ENCODE measurements at regions not wholly inside any gene's neighbourhood (a gene's known extent, or its start where the extent isn't known, plus 50 kb on each side); places are given as distances from the start of the nearest gene placed in this dataset.
"Not testable (repeated sequence)": the region's sequence is repeated elsewhere in the genome, so short reads cannot be mapped to it uniquely, and the experiment has no call there.

GRCh38 chr5:71398400-71398799 lies 57.1 kb upstream of the BDP1 start:
- H4K20me1 ChIP-seq (ENCODE audit: insufficient read depth); H3K9me2 ChIP-seq (ENCODE audit: insufficient read depth); H3K36me3 ChIP-seq (ENCODE audit: control insufficient read depth in 1 of 2, insufficient read depth in 2 of 2, low read length in 2 of 2); H2AFZ ChIP-seq (ENCODE audit: low read depth, low read length, poor library complexity, severe bottlenecking); POLR2A ChIA-PET; intact Hi-C loops (cut with micrococcal nuclease); H3K27me3 ChIP-seq (ENCODE audit: insufficient read depth, low read length); DNase-seq (ENCODE audit: low read depth, low spot score); H3K9me3 ChIP-seq (ENCODE audit: control insufficient read depth in 1 of 2, insufficient read depth in 1 of 2, low read depth in 1 of 2, low read length in 2 of 2); ATAC-seq; H3K79me2 ChIP-seq (ENCODE audit: insufficient read depth, low read length); H3K4me2 ChIP-seq (ENCODE audit: low read length); H3K27ac ChIP-seq (ENCODE audit: low read depth, low read length); H3K4me1 ChIP-seq (ENCODE audit: control insufficient read depth in 1 of 2, insufficient read depth in 2 of 2, low read length in 2 of 2); H3K9ac ChIP-seq (ENCODE audit: low read length); RAD21 ChIA-PET (ENCODE audit: low non-redundant PET in 1 of 2, low total read pairs in 2 of 2, uncharacterized antibody in 2 of 2, unreplicated experiment in 2 of 2); H3K4me3 ChIP-seq (replicated peaks in 1 of 2; ENCODE audit: low read depth in 1 of 2, low read length in 2 of 2); BruUV-seq (replicated peaks); CTCF ChIA-PET: not testable (repeated sequence)

- H3K9me3 ChIP-seq (ENCODE audit: control insufficient read depth in 1 of 2, insufficient read depth in 1 of 2, low read depth in 1 of 2, low read length in 2 of 2); H3K4me1 ChIP-seq (ENCODE audit: control insufficient read depth in 1 of 2, insufficient read depth in 2 of 2, low read length in 2 of 2); intact Hi-C loops (cut with micrococcal nuclease); BruUV-seq (replicated peaks); H4K20me1 ChIP-seq (ENCODE audit: insufficient read depth); CTCF ChIA-PET; H3K27me3 ChIP-seq (ENCODE audit: insufficient read depth, low read length); POLR2A ChIA-PET; DNase-seq (ENCODE audit: low read depth, low spot score); H3K9me2 ChIP-seq (ENCODE audit: insufficient read depth); H3K36me3 ChIP-seq (ENCODE audit: control insufficient read depth in 1 of 2, insufficient read depth in 2 of 2, low read length in 2 of 2); H3K79me2 ChIP-seq (ENCODE audit: insufficient read depth, low read length); H3K9ac ChIP-seq (ENCODE audit: low read length); RAD21 ChIA-PET (ENCODE audit: low non-redundant PET in 1 of 2, low total read pairs in 2 of 2, uncharacterized antibody in 2 of 2, unreplicated experiment in 2 of 2); H2AFZ ChIP-seq (ENCODE audit: low read depth, low read length, poor library complexity, severe bottlenecking); H3K27ac ChIP-seq (ENCODE audit: low read depth, low read length); H3K4me2 ChIP-seq (ENCODE audit: low read length); H3K4me3 ChIP-seq (replicated peaks in 1 of 2; ENCODE audit: low read depth in 1 of 2, low read length in 2 of 2); ATAC-seq: not testable (repeated sequence)
These were observed 56.6 kb upstream of the BDP1 start for GRCh38 chr5:71398859-71399258.

- H3K36me3 ChIP-seq (ENCODE audit: control insufficient read depth in 1 of 2, insufficient read depth in 2 of 2, low read length in 2 of 2); H3K4me1 ChIP-seq (ENCODE audit: control insufficient read depth in 1 of 2, insufficient read depth in 2 of 2, low read length in 2 of 2); H3K9ac ChIP-seq (ENCODE audit: low read length); ATAC-seq; H3K79me2 ChIP-seq (ENCODE audit: insufficient read depth, low read length); H3K27me3 ChIP-seq (ENCODE audit: insufficient read depth, low read length); H3K4me2 ChIP-seq (ENCODE audit: low read length); H3K9me2 ChIP-seq (ENCODE audit: insufficient read depth); POLR2A ChIA-PET; DNase-seq (ENCODE audit: low read depth, low spot score); BruUV-seq (replicated peaks); H3K27ac ChIP-seq (ENCODE audit: low read depth, low read length); CTCF ChIA-PET; H4K20me1 ChIP-seq (ENCODE audit: insufficient read depth); H3K4me3 ChIP-seq (replicated peaks in 1 of 2; ENCODE audit: low read depth in 1 of 2, low read length in 2 of 2); RAD21 ChIA-PET (ENCODE audit: low non-redundant PET in 1 of 2, low total read pairs in 2 of 2, uncharacterized antibody in 2 of 2, unreplicated experiment in 2 of 2); H3K9me3 ChIP-seq (ENCODE audit: control insufficient read depth in 1 of 2, insufficient read depth in 1 of 2, low read depth in 1 of 2, low read length in 2 of 2); H2AFZ ChIP-seq (ENCODE audit: low read depth, low read length, poor library complexity, severe bottlenecking); intact Hi-C loops (cut with micrococcal nuclease): not testable (repeated sequence)
These were observed 56.0 kb upstream of the BDP1 start for GRCh38 chr5:71399443-71399842.

GRCh38 chr5:71400626-71401025 lies 54.8 kb upstream of the BDP1 start:
- H3K9me3 ChIP-seq (ENCODE audit: control insufficient read depth in 1 of 2, insufficient read depth in 1 of 2, low read depth in 1 of 2, low read length in 2 of 2); H3K79me2 ChIP-seq (ENCODE audit: insufficient read depth, low read length); intact Hi-C loops (cut with micrococcal nuclease); H3K4me2 ChIP-seq (ENCODE audit: low read length); H3K27ac ChIP-seq (ENCODE audit: low read depth, low read length); H3K36me3 ChIP-seq (ENCODE audit: control insufficient read depth in 1 of 2, insufficient read depth in 2 of 2, low read length in 2 of 2); CTCF ChIA-PET; H3K27me3 ChIP-seq (ENCODE audit: insufficient read depth, low read length); H3K9me2 ChIP-seq (ENCODE audit: insufficient read depth); H3K9ac ChIP-seq (ENCODE audit: low read length); POLR2A ChIA-PET; RAD21 ChIA-PET (ENCODE audit: low non-redundant PET in 1 of 2, low total read pairs in 2 of 2, uncharacterized antibody in 2 of 2, unreplicated experiment in 2 of 2); H4K20me1 ChIP-seq (ENCODE audit: insufficient read depth); ATAC-seq; DNase-seq (ENCODE audit: low read depth, low spot score); H2AFZ ChIP-seq (ENCODE audit: low read depth, low read length, poor library complexity, severe bottlenecking); H3K4me1 ChIP-seq (ENCODE audit: control insufficient read depth in 1 of 2, insufficient read depth in 2 of 2, low read length in 2 of 2); BruUV-seq (replicated peaks); H3K4me3 ChIP-seq (replicated peaks in 1 of 2; ENCODE audit: low read depth in 1 of 2, low read length in 2 of 2): not testable (repeated sequence)

- POLR2A ChIA-PET; H3K9me3 ChIP-seq (ENCODE audit: control insufficient read depth in 1 of 2, insufficient read depth in 1 of 2, low read depth in 1 of 2, low read length in 2 of 2); ATAC-seq; DNase-seq (ENCODE audit: low read depth, low spot score); H4K20me1 ChIP-seq (ENCODE audit: insufficient read depth); H3K4me1 ChIP-seq (ENCODE audit: control insufficient read depth in 1 of 2, insufficient read depth in 2 of 2, low read length in 2 of 2); RAD21 ChIA-PET (ENCODE audit: low non-redundant PET in 1 of 2, low total read pairs in 2 of 2, uncharacterized antibody in 2 of 2, unreplicated experiment in 2 of 2); H3K9ac ChIP-seq (ENCODE audit: low read length); H2AFZ ChIP-seq (ENCODE audit: low read depth, low read length, poor library complexity, severe bottlenecking); H3K27ac ChIP-seq (ENCODE audit: low read depth, low read length); H3K4me2 ChIP-seq (ENCODE audit: low read length); CTCF ChIA-PET; intact Hi-C loops (cut with micrococcal nuclease); H3K9me2 ChIP-seq (ENCODE audit: insufficient read depth); H3K79me2 ChIP-seq (ENCODE audit: insufficient read depth, low read length); H3K27me3 ChIP-seq (ENCODE audit: insufficient read depth, low read length); H3K4me3 ChIP-seq (replicated peaks in 1 of 2; ENCODE audit: low read depth in 1 of 2, low read length in 2 of 2); H3K36me3 ChIP-seq (ENCODE audit: control insufficient read depth in 1 of 2, insufficient read depth in 2 of 2, low read length in 2 of 2); BruUV-seq (replicated peaks): not testable (repeated sequence)
These were observed 54.3 kb upstream of the BDP1 start for GRCh38 chr5:71401150-71401549.
